Stimulated activated memory B cell treated with anti-CD40 and anti-IgM and Interleukin-4, amounts not matched to agents 10 μg/mL and 1 μg/mL and 100 μg/mL, for 72 hours (primary cell): ENCODE measurements at regions not wholly inside any gene's neighbourhood (a gene's known extent, or its start where the extent isn't known, plus 50 kb on each side); places are given as distances from the start of the nearest gene placed in this dataset.
A peak's percentile ranks its signal among the peaks of the same experiment; 100 is the strongest.

Experiments
- ATAC-seq: fragments of 150-1000 bp; cut with Tn5 transposase; 2 replicates; pipeline ENCODE4 v1.10.0; 2021
- H3K27ac Mint-ChIP-seq: one replicate; pipeline ENCODE4 v1.8.0; 2022; ENCODE audit warnings: mild to moderate bottlenecking, mixed read lengths
- H3K27me3 Mint-ChIP-seq: one replicate; pipeline ENCODE4 v1.8.0; 2022; ENCODE audit warnings: mixed read lengths
- H3K36me3 Mint-ChIP-seq: one replicate; pipeline ENCODE4 v1.8.0; 2022; ENCODE audit warnings: mixed read lengths
- H3K4me1 Mint-ChIP-seq: one replicate; pipeline ENCODE4 v1.8.0; 2022; ENCODE audit warnings: mixed read lengths
- H3K4me3 Mint-ChIP-seq: one replicate; pipeline ENCODE4 v1.8.0; 2022; ENCODE audit warnings: mild to moderate bottlenecking, moderate library complexity, mixed read lengths
- H3K9me3 Mint-ChIP-seq: one replicate; pipeline ENCODE4 v1.8.0; 2022; ENCODE audit warnings: mixed read lengths

- Mint-ChIP-seq H3K4me1 (no peaks in the 10 kb centered on the region), H3K27me3 (no peaks in the 10 kb centered on the region), H3K27ac (no peak overlapping the region), H3K9me3 (no peaks in the 10 kb centered on the region), H3K36me3 (no peaks in the 10 kb centered on the region), H3K4me3 (no peak overlapping the region)
- no peak for ATAC-seq
Measured at GRCh38 chr6:114793428-114793827, 450.6 kb upstream of the HS3ST5 start.

- no peak overlapping the region for H3K4me3 Mint-ChIP-seq
- no peaks in the 10 kb centered on the region for H3K27me3 Mint-ChIP-seq
- H3K9me3 Mint-ChIP-seq = peaks cover 3% of the 10 kb centered on the region
- no peak for ATAC-seq
- no peaks in the 10 kb centered on the region for H3K4me1 Mint-ChIP-seq
- H3K36me3 Mint-ChIP-seq = no peaks in the 10 kb centered on the region
- H3K27ac Mint-ChIP-seq = no peak overlapping the region
Measured at GRCh38 chr6:114785235-114786127, 442.7 kb upstream of the HS3ST5 start.

- H3K4me1 Mint-ChIP-seq = no peaks in the 10 kb centered on the region
- no peaks in the 10 kb centered on the region for H3K27me3 Mint-ChIP-seq
- no peak overlapping the region for H3K4me3 Mint-ChIP-seq
- peaks cover 3% of the 10 kb centered on the region for H3K9me3 Mint-ChIP-seq
- H3K36me3 Mint-ChIP-seq = no peaks in the 10 kb centered on the region
- no peak overlapping the region for H3K27ac Mint-ChIP-seq
- ATAC-seq = no peak
Measured at GRCh38 chr6:114783783-114784182, 441.0 kb upstream of the HS3ST5 start.

GRCh38 chr6:114783083-114783482, 440.3 kb upstream of the HS3ST5 start:
- Mint-ChIP-seq H3K4me3 (no peak overlapping the region), H3K27me3 (no peaks in the 10 kb centered on the region), H3K9me3 (peaks cover 3% of the 10 kb centered on the region), H3K4me1 (no peaks in the 10 kb centered on the region), H3K36me3 (no peaks in the 10 kb centered on the region), H3K27ac (no peak overlapping the region)
- no peak for ATAC-seq

- no peaks in the 10 kb centered on the region for H3K9me3 Mint-ChIP-seq
- H3K36me3 Mint-ChIP-seq = no peaks in the 10 kb centered on the region
- H3K4me1 Mint-ChIP-seq = no peaks in the 10 kb centered on the region
- no peak for ATAC-seq
- no peak overlapping the region for H3K4me3 Mint-ChIP-seq
- H3K27me3 Mint-ChIP-seq = no peaks in the 10 kb centered on the region
- no peak overlapping the region for H3K27ac Mint-ChIP-seq
Measured at GRCh38 chr6:114764866-114765265, 422.0 kb upstream of the HS3ST5 start.

GRCh38 chr6:114762145-114762544, 419.3 kb upstream of the HS3ST5 start:
- no peak for ATAC-seq
- Mint-ChIP-seq H3K9me3 (peaks cover 2% of the 10 kb centered on the region), H3K4me1 (no peaks in the 10 kb centered on the region), H3K36me3 (no peaks in the 10 kb centered on the region), H3K27me3 (no peaks in the 10 kb centered on the region), H3K27ac (no peak overlapping the region), H3K4me3 (no peak overlapping the region)

GRCh38 chr6:114747995-114748625, 405.3 kb upstream of the HS3ST5 start:
- no peak for ATAC-seq
- H3K27ac Mint-ChIP-seq = no peak overlapping the region
- no peaks in the 10 kb centered on the region for H3K27me3 Mint-ChIP-seq
- H3K36me3 Mint-ChIP-seq = no peaks in the 10 kb centered on the region
- no peak overlapping the region for H3K4me3 Mint-ChIP-seq
- H3K4me1 Mint-ChIP-seq = no peaks in the 10 kb centered on the region
- no peaks in the 10 kb centered on the region for H3K9me3 Mint-ChIP-seq

- Mint-ChIP-seq H3K27me3 (no peaks in the 10 kb centered on the region), H3K27ac (no peak overlapping the region), H3K9me3 (peaks cover 2% of the 10 kb centered on the region), H3K4me1 (no peaks in the 10 kb centered on the region), H3K4me3 (no peak overlapping the region), H3K36me3 (no peaks in the 10 kb centered on the region)
- no peak for ATAC-seq
Measured at GRCh38 chr6:114740547-114740946, 397.7 kb upstream of the HS3ST5 start.

GRCh38 chr6:114739656-114740055, 396.8 kb upstream of the HS3ST5 start:
- Mint-ChIP-seq H3K36me3 (no peaks in the 10 kb centered on the region), H3K4me1 (no peaks in the 10 kb centered on the region), H3K27me3 (no peaks in the 10 kb centered on the region), H3K27ac (no peak overlapping the region), H3K4me3 (no peak overlapping the region), H3K9me3 (peaks cover 2% of the 10 kb centered on the region)
- ATAC-seq = no peak

GRCh38 chr6:114735025-114735735, 392.4 kb upstream of the HS3ST5 start:
- no peak for ATAC-seq
- Mint-ChIP-seq H3K36me3 (no peaks in the 10 kb centered on the region), H3K9me3 (peaks cover 2% of the 10 kb centered on the region), H3K27ac (no peak overlapping the region), H3K27me3 (no peaks in the 10 kb centered on the region), H3K4me1 (no peaks in the 10 kb centered on the region), H3K4me3 (no peak overlapping the region)

GRCh38 chr6:114733596-114733995, 390.8 kb upstream of the HS3ST5 start:
- Mint-ChIP-seq H3K27me3 (no peaks in the 10 kb centered on the region), H3K36me3 (no peaks in the 10 kb centered on the region), H3K9me3 (peaks cover 2% of the 10 kb centered on the region), H3K4me3 (no peak overlapping the region), H3K4me1 (no peaks in the 10 kb centered on the region), H3K27ac (no peak overlapping the region)
- ATAC-seq = no peak

- H3K4me1 Mint-ChIP-seq = peaks cover 6% of the 10 kb centered on the region
- no peaks in the 10 kb centered on the region for H3K9me3 Mint-ChIP-seq
- no peaks in the 10 kb centered on the region for H3K36me3 Mint-ChIP-seq
- no peak overlapping the region for H3K4me3 Mint-ChIP-seq
- H3K27me3 Mint-ChIP-seq = no peaks in the 10 kb centered on the region
- H3K27ac Mint-ChIP-seq = no peak overlapping the region
- ATAC-seq = no peak
Measured at GRCh38 chr6:114718716-114719270, 376.0 kb upstream of the HS3ST5 start.

- ATAC-seq = no peak
- H3K27me3 Mint-ChIP-seq = no peaks in the 10 kb centered on the region
- no peak overlapping the region for H3K4me3 Mint-ChIP-seq
- peaks cover 10% of the 10 kb centered on the region for H3K4me1 Mint-ChIP-seq
- no peaks in the 10 kb centered on the region for H3K9me3 Mint-ChIP-seq
- no peaks in the 10 kb centered on the region for H3K36me3 Mint-ChIP-seq
- H3K27ac Mint-ChIP-seq = no peak overlapping the region
Measured at GRCh38 chr6:114718186-114718585, 375.4 kb upstream of the HS3ST5 start.

GRCh38 chr6:114714836-114715507, 372.1 kb upstream of the HS3ST5 start:
- Mint-ChIP-seq H3K4me1 (peaks cover 10% of the 10 kb centered on the region), H3K27ac (no peak overlapping the region), H3K36me3 (no peaks in the 10 kb centered on the region), H3K4me3 (peak overlapping the region; percentile 24), H3K9me3 (no peaks in the 10 kb centered on the region), H3K27me3 (no peaks in the 10 kb centered on the region)
- ATAC-seq = no peak

GRCh38 chr6:114713690-114714089, 370.9 kb upstream of the HS3ST5 start:
- Mint-ChIP-seq H3K27me3 (no peaks in the 10 kb centered on the region), H3K36me3 (no peaks in the 10 kb centered on the region), H3K4me1 (peaks cover 10% of the 10 kb centered on the region), H3K9me3 (no peaks in the 10 kb centered on the region), H3K4me3 (peak overlapping the region; percentile 2), H3K27ac (peak overlapping the region; percentile 4)
- ATAC-seq = no peak
